ENCODE measurements at regions not wholly inside any gene's neighbourhood (a gene's known extent, or its start where the extent isn't known, plus 50 kb on each side); places are given as distances from the start of the nearest gene placed in this dataset.

GRCh38 chr14:104465482-104466390 lies 113.8 kb upstream of the C14orf180 start:
- TF ChIP-seq, protein P1, sequence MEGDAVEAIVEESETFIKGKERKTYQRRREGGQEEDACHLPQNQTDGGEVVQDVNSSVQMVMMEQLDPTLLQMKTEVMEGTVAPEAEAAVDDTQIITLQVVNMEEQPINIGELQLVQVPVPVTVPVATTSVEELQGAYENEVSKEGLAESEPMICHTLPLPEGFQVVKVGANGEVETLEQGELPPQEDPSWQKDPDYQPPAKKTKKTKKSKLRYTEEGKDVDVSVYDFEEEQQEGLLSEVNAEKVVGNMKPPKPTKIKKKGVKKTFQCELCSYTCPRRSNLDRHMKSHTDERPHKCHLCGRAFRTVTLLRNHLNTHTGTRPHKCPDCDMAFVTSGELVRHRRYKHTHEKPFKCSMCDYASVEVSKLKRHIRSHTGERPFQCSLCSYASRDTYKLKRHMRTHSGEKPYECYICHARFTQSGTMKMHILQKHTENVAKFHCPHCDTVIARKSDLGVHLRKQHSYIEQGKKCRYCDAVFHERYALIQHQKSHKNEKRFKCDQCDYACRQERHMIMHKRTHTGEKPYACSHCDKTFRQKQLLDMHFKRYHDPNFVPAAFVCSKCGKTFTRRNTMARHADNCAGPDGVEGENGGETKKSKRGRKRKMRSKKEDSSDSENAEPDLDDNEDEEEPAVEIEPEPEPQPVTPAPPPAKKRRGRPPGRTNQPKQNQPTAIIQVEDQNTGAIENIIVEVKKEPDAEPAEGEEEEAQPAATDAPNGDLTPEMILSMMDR (IDR thresholded peaks at IDR 0.05): no peak
- TF ChIP-seq POLR2A (IDR thresholded peaks at IDR 0.05): no peak

Data from adrenal gland (tissue), 5 donors.